ENCODE measurements at regions not wholly inside any gene's neighbourhood (a gene's known extent, or its start where the extent isn't known, plus 50 kb on each side); places are given as distances from the start of the nearest gene placed in this dataset.
A peak's percentile ranks its signal among the peaks of the same experiment; 100 is the strongest.
"Not testable (repeated sequence)": the region's sequence is repeated elsewhere in the genome, so short reads cannot be mapped to it uniquely, and the experiment has no call there.

- intact Hi-C loops (cut with micrococcal nuclease) = no loop called here
- no peak for TF ChIP-seq CTCF (IDR thresholded peaks at IDR 0.05; ENCODE audit: unreplicated experiment)
- BruUV-seq (replicated peaks) = no TSS peak
- no peaks in the 10 kb centered on the region for H3K4me1 Mint-ChIP-seq (ENCODE audit: insufficient read depth, unreplicated experiment)
- no peaks in the 10 kb centered on the region for H3K36me3 Mint-ChIP-seq (ENCODE audit: insufficient read depth, unreplicated experiment)
- no peak overlapping the region for H3K27ac Mint-ChIP-seq (ENCODE audit: low read depth, unreplicated experiment)
- ChIA-PET POLR2A (no interaction called here), CTCF (interaction anchor here (0.5 to 0.6 kb wide), 2 partner anchors 404 to 415 kb away, joined by 3 read pairs; no protein-coding TSS in a partner anchor)
- peak; percentile 3 for DNase-seq (ENCODE audit: unreplicated experiment)
- no peak overlapping the region for H3K4me3 Mint-ChIP-seq (ENCODE audit: unreplicated experiment)
- no peaks in the 10 kb centered on the region for H3K9me3 Mint-ChIP-seq (ENCODE audit: unreplicated experiment)
- H3K27me3 Mint-ChIP-seq (ENCODE audit: insufficient read depth, unreplicated experiment) = no peaks in the 10 kb centered on the region
Observed at GRCh38 chr10:42690449-42691360, 52.3 kb upstream of the ZNF33B start.

- POLR2A ChIA-PET = no interaction called here
- H3K4me3 Mint-ChIP-seq (ENCODE audit: unreplicated experiment) = no peak overlapping the region
- peak; percentile 25 for DNase-seq (ENCODE audit: unreplicated experiment)
- H3K9me3 Mint-ChIP-seq (ENCODE audit: unreplicated experiment) = no peaks in the 10 kb centered on the region
- no peak overlapping the region for H3K27ac Mint-ChIP-seq (ENCODE audit: low read depth, unreplicated experiment)
- no peaks in the 10 kb centered on the region for H3K4me1 Mint-ChIP-seq (ENCODE audit: insufficient read depth, unreplicated experiment)
- no peaks in the 10 kb centered on the region for H3K36me3 Mint-ChIP-seq (ENCODE audit: insufficient read depth, unreplicated experiment)
- BruUV-seq (replicated peaks) = no TSS peak
- CTCF ChIA-PET = no interaction called here
- H3K27me3 Mint-ChIP-seq (ENCODE audit: insufficient read depth, unreplicated experiment) = no peaks in the 10 kb centered on the region
- intact Hi-C loops (cut with micrococcal nuclease) = no loop called here
- no peak for TF ChIP-seq CTCF (IDR thresholded peaks at IDR 0.05; ENCODE audit: unreplicated experiment)
Observed at GRCh38 chr10:42691361-42692120, 53.2 kb upstream of the ZNF33B start.

- intact Hi-C loops (cut with micrococcal nuclease) = no loop called here
- Mint-ChIP-seq H3K4me1 (ENCODE audit: insufficient read depth, unreplicated experiment) (no peaks in the 10 kb centered on the region), H3K36me3 (ENCODE audit: insufficient read depth, unreplicated experiment) (no peaks in the 10 kb centered on the region), H3K9me3 (ENCODE audit: unreplicated experiment) (peaks cover 6% of the 10 kb centered on the region), H3K27ac (ENCODE audit: low read depth, unreplicated experiment) (no peak overlapping the region), H3K4me3 (ENCODE audit: unreplicated experiment) (no peak overlapping the region), H3K27me3 (ENCODE audit: insufficient read depth, unreplicated experiment) (no peaks in the 10 kb centered on the region)
- ChIA-PET CTCF (no interaction called here), POLR2A (no interaction called here)
- BruUV-seq (replicated peaks) = no TSS peak
- DNase-seq (ENCODE audit: unreplicated experiment) = no peak
- TF ChIP-seq CTCF (IDR thresholded peaks at IDR 0.05; ENCODE audit: unreplicated experiment) = no peak
Observed at GRCh38 chr10:42697926-42698325, 59.6 kb upstream of the ZNF33B start.

GRCh38 chr10:42707234-42707633 lies 68.9 kb upstream of the ZNF33B start:
- no TSS peak for BruUV-seq (replicated peaks)
- H3K36me3 Mint-ChIP-seq (ENCODE audit: insufficient read depth, unreplicated experiment) = no peaks in the 10 kb centered on the region
- no peaks in the 10 kb centered on the region for H3K9me3 Mint-ChIP-seq (ENCODE audit: unreplicated experiment)
- intact Hi-C loops (cut with micrococcal nuclease) = no loop called here
- H3K27ac Mint-ChIP-seq (ENCODE audit: low read depth, unreplicated experiment) = no peak overlapping the region
- no peak for DNase-seq (ENCODE audit: unreplicated experiment)
- H3K4me3 Mint-ChIP-seq (ENCODE audit: unreplicated experiment) = no peak overlapping the region
- no peaks in the 10 kb centered on the region for H3K4me1 Mint-ChIP-seq (ENCODE audit: insufficient read depth, unreplicated experiment)
- ChIA-PET POLR2A (interaction anchor here (0.9 kb wide), 1 partner anchor 66 kb away, joined by 3 read pairs; no protein-coding TSS in a partner anchor), CTCF (no interaction called here)
- no peak for TF ChIP-seq CTCF (IDR thresholded peaks at IDR 0.05; ENCODE audit: unreplicated experiment)
- peaks cover 7% of the 10 kb centered on the region for H3K27me3 Mint-ChIP-seq (ENCODE audit: insufficient read depth, unreplicated experiment)

- H3K27me3 Mint-ChIP-seq (ENCODE audit: insufficient read depth, unreplicated experiment); BruUV-seq (replicated peaks); DNase-seq (ENCODE audit: unreplicated experiment); CTCF ChIA-PET; H3K27ac Mint-ChIP-seq (ENCODE audit: low read depth, unreplicated experiment); H3K36me3 Mint-ChIP-seq (ENCODE audit: insufficient read depth, unreplicated experiment); H3K9me3 Mint-ChIP-seq (ENCODE audit: unreplicated experiment); H3K4me3 Mint-ChIP-seq (ENCODE audit: unreplicated experiment); H3K4me1 Mint-ChIP-seq (ENCODE audit: insufficient read depth, unreplicated experiment); POLR2A ChIA-PET; intact Hi-C loops (cut with micrococcal nuclease): not testable (repeated sequence)
Observed at GRCh38 chr10:42719339-42719738, 63.3 kb upstream of the BMS1 start.
